ENCODE measurements at regions not wholly inside any gene's neighbourhood (a gene's known extent, or its start where the extent isn't known, plus 50 kb on each side); places are given as distances from the start of the nearest gene placed in this dataset.

GRCh38 chr13:60788156-60788829, 391.3 kb downstream of the TDRD3 start:
- no peaks in the 10 kb centered on the region for H3K36me3 ChIP-seq (ENCODE audit: control insufficient read depth, insufficient read depth, low read length)
- H3K27me3 ChIP-seq (ENCODE audit: control insufficient read depth, insufficient read depth, low read length), result no peaks in the 10 kb centered on the region
- no peak overlapping the region for H3K9ac ChIP-seq (ENCODE audit: low read length)
- H3K4me3 ChIP-seq (ENCODE audit: low read length), result no peak overlapping the region
- peak overlapping the region; percentile 6 for H3K27ac ChIP-seq (ENCODE audit: low read depth, low read length)
- peaks cover 2% of the 10 kb centered on the region for H3K4me1 ChIP-seq (ENCODE audit: control insufficient read depth, insufficient read depth, low read length)

DNA sequence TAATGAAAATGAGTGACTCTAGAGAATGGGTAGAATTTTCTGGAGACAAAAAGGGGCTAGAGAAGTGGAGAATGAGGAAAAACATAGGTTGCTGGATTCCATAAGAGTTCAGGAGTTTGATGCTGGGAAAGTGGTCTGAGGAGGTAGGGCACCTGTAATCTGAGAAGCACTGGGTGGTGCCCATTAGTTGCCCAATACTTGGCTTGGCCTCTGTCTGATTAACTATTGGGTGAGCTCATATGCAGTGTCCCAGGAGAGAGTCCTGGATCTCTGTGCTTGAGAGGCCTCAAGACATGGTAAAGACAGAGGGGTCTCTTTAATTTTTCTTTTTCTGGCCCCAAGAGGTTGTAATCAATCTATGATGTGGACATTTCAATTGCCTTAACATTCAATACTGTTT, 390.1 kb downstream of the TDRD3 start:
- Histone ChIP-seq H3K27ac (ENCODE audit: low read depth, low read length) (no peak overlapping the region), H3K9ac (ENCODE audit: low read length) (no peak overlapping the region), H3K36me3 (ENCODE audit: control insufficient read depth, insufficient read depth, low read length) (no peaks in the 10 kb centered on the region), H3K4me1 (ENCODE audit: control insufficient read depth, insufficient read depth, low read length) (peaks cover 2% of the 10 kb centered on the region), H3K27me3 (ENCODE audit: control insufficient read depth, insufficient read depth, low read length) (no peaks in the 10 kb centered on the region), H3K4me3 (ENCODE audit: low read length) (no peak overlapping the region)

GRCh38 chr13:60772726-60773125, 375.7 kb downstream of the TDRD3 start:
- no peaks in the 10 kb centered on the region for H3K4me1 ChIP-seq (ENCODE audit: control insufficient read depth, insufficient read depth, low read length)
- no peaks in the 10 kb centered on the region for H3K36me3 ChIP-seq (ENCODE audit: control insufficient read depth, insufficient read depth, low read length)
- H3K27ac ChIP-seq (ENCODE audit: low read depth, low read length), result no peak overlapping the region
- no peaks in the 10 kb centered on the region for H3K27me3 ChIP-seq (ENCODE audit: control insufficient read depth, insufficient read depth, low read length)
- H3K9ac ChIP-seq (ENCODE audit: low read length), result no peak overlapping the region
- no peak overlapping the region for H3K4me3 ChIP-seq (ENCODE audit: low read length)

DNA sequence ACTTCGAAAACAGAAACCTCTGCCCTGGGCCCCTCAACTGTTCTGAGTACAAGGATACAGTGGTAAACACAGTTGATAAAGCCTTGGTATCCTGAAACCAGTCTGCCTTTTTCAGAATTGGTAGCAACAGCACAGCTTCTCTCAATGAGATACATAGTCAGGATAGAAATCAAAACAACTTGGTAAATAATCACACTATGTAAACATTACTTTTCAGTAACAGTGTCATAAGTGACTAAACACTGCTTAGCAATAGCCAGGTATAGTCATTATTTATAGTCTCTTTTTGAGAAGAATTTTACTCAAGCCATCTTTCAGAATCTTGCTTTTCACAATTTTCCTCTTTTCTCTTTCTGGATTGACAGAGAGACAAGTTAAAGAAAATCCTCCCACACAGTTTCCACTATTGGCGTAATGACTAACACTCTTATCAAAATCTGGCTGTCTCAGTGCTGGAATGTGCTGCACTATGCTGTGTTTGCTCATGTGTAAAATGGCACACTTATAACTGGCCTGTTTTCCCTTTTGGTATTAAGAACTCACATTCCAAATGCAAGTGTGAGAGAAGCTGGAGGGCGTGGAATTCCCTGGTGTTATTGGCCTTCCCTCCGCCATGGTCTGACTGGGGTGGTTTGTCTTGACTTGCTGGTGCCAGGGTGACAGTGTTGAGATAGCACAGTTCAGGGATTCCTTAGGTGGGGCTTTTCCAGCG, 368.8 kb downstream of the TDRD3 start:
- Histone ChIP-seq H3K4me3 (ENCODE audit: low read length) (no peak overlapping the region), H3K4me1 (ENCODE audit: control insufficient read depth, insufficient read depth, low read length) (no peaks in the 10 kb centered on the region), H3K9ac (ENCODE audit: low read length) (no peak overlapping the region), H3K27ac (ENCODE audit: low read depth, low read length) (no peak overlapping the region), H3K36me3 (ENCODE audit: control insufficient read depth, insufficient read depth, low read length) (no peaks in the 10 kb centered on the region), H3K27me3 (ENCODE audit: control insufficient read depth, insufficient read depth, low read length) (no peaks in the 10 kb centered on the region)

DNA sequence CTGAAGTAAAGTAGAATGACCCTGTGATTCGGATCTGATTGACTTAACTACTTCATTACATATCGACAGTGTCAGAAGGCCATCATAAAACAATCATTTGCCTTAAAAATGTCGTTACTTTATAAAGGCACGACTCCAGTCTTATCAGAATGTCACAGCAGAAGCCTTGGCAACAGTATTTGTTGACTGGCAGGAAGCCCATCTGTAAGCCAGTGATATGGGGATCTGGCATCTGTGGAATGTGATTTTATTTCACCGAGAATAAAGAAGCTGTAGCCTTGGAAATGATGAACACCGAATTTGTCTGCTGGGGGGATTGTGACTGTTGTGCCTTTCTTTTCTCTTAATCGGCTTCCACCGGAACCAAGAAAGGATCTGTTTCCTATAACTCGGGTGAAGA, 362.5 kb downstream of the TDRD3 start:
- Histone ChIP-seq H3K36me3 (ENCODE audit: control insufficient read depth, insufficient read depth, low read length) (no peaks in the 10 kb centered on the region), H3K9ac (ENCODE audit: low read length) (no peak overlapping the region), H3K27ac (ENCODE audit: low read depth, low read length) (no peak overlapping the region), H3K27me3 (ENCODE audit: control insufficient read depth, insufficient read depth, low read length) (no peaks in the 10 kb centered on the region), H3K4me3 (ENCODE audit: low read length) (no peak overlapping the region), H3K4me1 (ENCODE audit: control insufficient read depth, insufficient read depth, low read length) (no peaks in the 10 kb centered on the region)

DNA sequence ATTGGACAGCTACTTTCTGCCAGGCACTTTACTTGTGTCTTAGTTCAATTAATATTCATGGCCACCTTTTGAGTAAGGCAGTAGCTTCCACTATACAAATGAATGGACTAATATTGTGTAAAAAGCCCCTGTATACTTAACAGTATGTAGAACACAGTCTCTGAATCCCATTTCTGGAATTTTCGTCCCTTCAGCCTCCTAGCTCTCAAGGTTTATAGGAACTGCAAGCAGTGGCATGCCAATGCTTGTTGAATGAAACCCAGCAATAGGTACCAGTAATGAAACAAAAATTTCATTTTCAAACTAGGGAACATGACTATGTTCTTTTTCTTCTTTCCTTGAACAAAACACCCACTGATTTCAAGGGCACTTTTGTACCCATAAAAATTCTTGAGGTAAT, 361.6 kb downstream of the TDRD3 start:
- Histone ChIP-seq H3K27ac (ENCODE audit: low read depth, low read length) (no peak overlapping the region), H3K4me1 (ENCODE audit: control insufficient read depth, insufficient read depth, low read length) (no peaks in the 10 kb centered on the region), H3K27me3 (ENCODE audit: control insufficient read depth, insufficient read depth, low read length) (no peaks in the 10 kb centered on the region), H3K36me3 (ENCODE audit: control insufficient read depth, insufficient read depth, low read length) (no peaks in the 10 kb centered on the region), H3K4me3 (ENCODE audit: low read length) (no peak overlapping the region), H3K9ac (ENCODE audit: low read length) (no peak overlapping the region)

GRCh38 chr13:60757501-60758215, 360.6 kb downstream of the TDRD3 start:
- H3K27ac ChIP-seq (ENCODE audit: low read depth, low read length), result no peak overlapping the region
- no peaks in the 10 kb centered on the region for H3K36me3 ChIP-seq (ENCODE audit: control insufficient read depth, insufficient read depth, low read length)
- H3K4me3 ChIP-seq (ENCODE audit: low read length), result no peak overlapping the region
- H3K27me3 ChIP-seq (ENCODE audit: control insufficient read depth, insufficient read depth, low read length), result no peaks in the 10 kb centered on the region
- H3K9ac ChIP-seq (ENCODE audit: low read length), result no peak overlapping the region
- no peaks in the 10 kb centered on the region for H3K4me1 ChIP-seq (ENCODE audit: control insufficient read depth, insufficient read depth, low read length)

DNA sequence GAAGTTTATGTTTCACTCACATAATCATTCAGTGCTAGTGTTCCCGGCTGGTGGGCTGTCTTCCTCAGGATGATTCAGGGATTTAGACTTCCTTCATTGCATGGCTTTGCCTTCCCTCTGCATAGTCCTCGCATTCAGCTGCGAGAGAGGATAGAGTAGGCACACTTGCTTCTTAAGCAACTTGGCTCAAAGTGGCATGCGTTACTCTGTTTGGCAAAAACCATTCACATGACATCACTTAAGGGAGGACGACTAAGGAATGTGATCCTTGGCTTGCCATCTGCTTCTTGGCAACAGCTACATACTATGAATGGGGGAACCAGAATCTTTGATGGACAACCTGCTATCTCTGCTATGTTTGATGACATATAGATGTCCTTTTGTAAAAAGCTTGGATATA, 359.3 kb downstream of the TDRD3 start:
- no peaks in the 10 kb centered on the region for H3K36me3 ChIP-seq (ENCODE audit: control insufficient read depth, insufficient read depth, low read length)
- H3K27me3 ChIP-seq (ENCODE audit: control insufficient read depth, insufficient read depth, low read length), result no peaks in the 10 kb centered on the region
- H3K4me1 ChIP-seq (ENCODE audit: control insufficient read depth, insufficient read depth, low read length), result no peaks in the 10 kb centered on the region
- H3K4me3 ChIP-seq (ENCODE audit: low read length), result no peak overlapping the region
- no peak overlapping the region for H3K27ac ChIP-seq (ENCODE audit: low read depth, low read length)
- no peak overlapping the region for H3K9ac ChIP-seq (ENCODE audit: low read length)

GRCh38 chr13:60755380-60756163, 358.6 kb downstream of the TDRD3 start:
- H3K27ac ChIP-seq (ENCODE audit: low read depth, low read length), result no peak overlapping the region

GRCh38 chr13:60754211-60755090, 357.4 kb downstream of the TDRD3 start:
- Histone ChIP-seq H3K4me3 (ENCODE audit: low read length) (no peak overlapping the region), H3K27me3 (ENCODE audit: control insufficient read depth, insufficient read depth, low read length) (no peaks in the 10 kb centered on the region), H3K4me1 (ENCODE audit: control insufficient read depth, insufficient read depth, low read length) (no peaks in the 10 kb centered on the region), H3K27ac (ENCODE audit: low read depth, low read length) (no peak overlapping the region), H3K9ac (ENCODE audit: low read length) (no peak overlapping the region), H3K36me3 (ENCODE audit: control insufficient read depth, insufficient read depth, low read length) (no peaks in the 10 kb centered on the region)

More at GRCh38 chr13:60755380-60756163, 358.6 kb downstream of the TDRD3 start:
- Histone ChIP-seq H3K36me3 (ENCODE audit: control insufficient read depth, insufficient read depth, low read length) (no peaks in the 10 kb centered on the region), H3K4me3 (ENCODE audit: low read length) (no peak overlapping the region), H3K27me3 (ENCODE audit: control insufficient read depth, insufficient read depth, low read length) (no peaks in the 10 kb centered on the region), H3K4me1 (ENCODE audit: control insufficient read depth, insufficient read depth, low read length) (no peaks in the 10 kb centered on the region), H3K9ac (ENCODE audit: low read length) (no peak overlapping the region)

GRCh38 chr13:60753641-60754040, 356.6 kb downstream of the TDRD3 start:
- no peaks in the 10 kb centered on the region for H3K36me3 ChIP-seq (ENCODE audit: control insufficient read depth, insufficient read depth, low read length)
- H3K27me3 ChIP-seq (ENCODE audit: control insufficient read depth, insufficient read depth, low read length), result no peaks in the 10 kb centered on the region
- H3K9ac ChIP-seq (ENCODE audit: low read length), result no peak overlapping the region
- no peak overlapping the region for H3K27ac ChIP-seq (ENCODE audit: low read depth, low read length)
- no peak overlapping the region for H3K4me3 ChIP-seq (ENCODE audit: low read length)
- no peaks in the 10 kb centered on the region for H3K4me1 ChIP-seq (ENCODE audit: control insufficient read depth, insufficient read depth, low read length)

All from rectal smooth muscle tissue (tissue), 1 donor.